K562 (cell line): ENCODE measurements at regions not wholly inside any gene's neighbourhood (a gene's known extent, or its start where the extent isn't known, plus 50 kb on each side); places are given as distances from the start of the nearest gene placed in this dataset.

Source experiments
- EP300 ChIP-seq: IDR thresholded peaks from 2 replicates; pipeline ENCODE4 v1.6.1; 2012; ENCODE audit warnings: low read length, improper control_type of control experiment
- HNRNPL ChIP-seq: fragments of 200-400 bp; formaldehyde crosslinking; IDR thresholded peaks from 2 replicates; pipeline ENCODE4 v1.6.1; 2017; ENCODE audit warnings: low read depth, mild to moderate bottlenecking, low read length
- JUN ChIP-seq, 2 experiments: sonication (generic) in 1 of 2; formaldehyde crosslinking in 1 of 2; IDR thresholded peaks; 2 replicates each; pipeline versions ENCODE4 v1.6.1 to v1.8.0; 2012 to 2022; ENCODE audit warnings: borderline replicate concordance in 2 of 2, mild to moderate bottlenecking in 2 of 2, improper control_type of control experiment in 1 of 2, low read depth in 1 of 2, low read length in 1 of 2, missing genetic modification reagents in 1 of 2
- MAFK ChIP-seq: IDR thresholded peaks from 2 replicates; pipeline ENCODE4 v1.6.1; 2011; ENCODE audit warnings: low read length, improper control_type of control experiment
- NFIC ChIP-seq: fragments of 450-650 bp; IDR thresholded peaks from 2 replicates; pipeline ENCODE4 v1.6.1; 2017; ENCODE audit warnings: mild to moderate bottlenecking, inconsistent platforms
- STAG1 ChIP-seq: sonication (generic); formaldehyde crosslinking; IDR thresholded peaks from 2 replicates; pipeline ENCODE4 v1.5.0; 2020; ENCODE audit warnings: missing genetic modification reagents, borderline replicate concordance
- ZFP1 ChIP-seq: fragments of 450-650 bp; formaldehyde crosslinking; IDR thresholded peaks from 2 replicates; pipeline ENCODE4 v1.4.0; 2020; ENCODE audit warnings: mild to moderate bottlenecking, mixed read lengths
- TF ChIP-seq, protein P1 (sequence below): fragments of 150-350 bp; IDR thresholded peaks from 2 replicates; pipeline ENCODE4 v1.6.1; 2014; ENCODE audit warnings: low read depth, mild to moderate bottlenecking, low read length, borderline replicate concordance
- TF ChIP-seq, protein P2 (sequence below), 2 experiments: fragments of 450-650 bp; IDR thresholded peaks; 2 replicates each; pipeline ENCODE4 v1.6.1; 2016
- TF ChIP-seq, protein P3 (sequence below): sonication (generic); formaldehyde crosslinking; IDR thresholded peaks from 2 replicates; pipeline ENCODE4 v1.8.0; 2022; ENCODE audit warnings: missing genetic modification reagents, mild to moderate bottlenecking, borderline replicate concordance
- TF ChIP-seq, protein P4 (sequence below), 2 experiments: fragments of 450-650 bp in 1 of 2; sonication (generic) in 1 of 2; formaldehyde crosslinking in 1 of 2; IDR thresholded peaks in 1 of 2; conservative IDR thresholded peaks in 1 of 2; 2 replicates each; pipeline versions ENCODE4 v1.6.1 to v1.8.1; 2016 to 2023; ENCODE audit warnings: mild to moderate bottlenecking in 2 of 2, moderate library complexity in 2 of 2, inconsistent platforms in 1 of 2, missing genetic modification reagents in 1 of 2

DNA sequence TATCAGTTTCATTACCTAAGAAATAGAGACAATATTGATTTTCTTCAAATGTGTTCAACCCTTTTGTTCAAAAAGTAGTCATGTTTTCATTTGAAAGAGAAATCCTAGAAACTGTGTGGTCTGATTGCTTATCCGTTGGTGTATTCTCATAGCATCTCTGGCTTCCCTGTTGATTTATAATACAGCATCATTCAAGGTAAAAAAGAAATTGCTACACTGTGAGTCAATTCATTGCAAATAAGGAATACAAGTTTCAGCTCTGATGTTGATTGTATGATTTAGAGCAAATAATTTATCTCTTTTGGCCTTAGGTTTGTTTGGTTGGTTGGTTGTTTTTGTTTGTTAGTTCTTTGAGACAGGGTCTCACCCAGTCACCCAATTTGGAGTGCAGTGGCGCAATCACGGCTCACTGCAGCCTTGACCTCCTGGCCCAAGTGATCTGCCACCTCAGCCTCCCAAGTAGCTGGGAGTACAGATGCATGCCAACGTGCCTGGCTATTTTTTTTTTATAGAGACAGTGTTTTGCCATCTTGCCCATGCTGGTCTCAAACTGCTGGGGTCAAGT lies 185.5 kb upstream of the TNFAIP3 start:
- TF ChIP-seq JUN (IDR thresholded peaks at IDR 0.05; ENCODE audit: borderline replicate concordance, low read depth, low read length), result no peak
- no peak for TF ChIP-seq JUN (CRISPR knock-in tag; IDR thresholded peaks at IDR 0.05; ENCODE audit: borderline replicate concordance)
- TF ChIP-seq HNRNPL, result no peak
- TF ChIP-seq MAFK, result no peak
- TF ChIP-seq, protein P1, sequence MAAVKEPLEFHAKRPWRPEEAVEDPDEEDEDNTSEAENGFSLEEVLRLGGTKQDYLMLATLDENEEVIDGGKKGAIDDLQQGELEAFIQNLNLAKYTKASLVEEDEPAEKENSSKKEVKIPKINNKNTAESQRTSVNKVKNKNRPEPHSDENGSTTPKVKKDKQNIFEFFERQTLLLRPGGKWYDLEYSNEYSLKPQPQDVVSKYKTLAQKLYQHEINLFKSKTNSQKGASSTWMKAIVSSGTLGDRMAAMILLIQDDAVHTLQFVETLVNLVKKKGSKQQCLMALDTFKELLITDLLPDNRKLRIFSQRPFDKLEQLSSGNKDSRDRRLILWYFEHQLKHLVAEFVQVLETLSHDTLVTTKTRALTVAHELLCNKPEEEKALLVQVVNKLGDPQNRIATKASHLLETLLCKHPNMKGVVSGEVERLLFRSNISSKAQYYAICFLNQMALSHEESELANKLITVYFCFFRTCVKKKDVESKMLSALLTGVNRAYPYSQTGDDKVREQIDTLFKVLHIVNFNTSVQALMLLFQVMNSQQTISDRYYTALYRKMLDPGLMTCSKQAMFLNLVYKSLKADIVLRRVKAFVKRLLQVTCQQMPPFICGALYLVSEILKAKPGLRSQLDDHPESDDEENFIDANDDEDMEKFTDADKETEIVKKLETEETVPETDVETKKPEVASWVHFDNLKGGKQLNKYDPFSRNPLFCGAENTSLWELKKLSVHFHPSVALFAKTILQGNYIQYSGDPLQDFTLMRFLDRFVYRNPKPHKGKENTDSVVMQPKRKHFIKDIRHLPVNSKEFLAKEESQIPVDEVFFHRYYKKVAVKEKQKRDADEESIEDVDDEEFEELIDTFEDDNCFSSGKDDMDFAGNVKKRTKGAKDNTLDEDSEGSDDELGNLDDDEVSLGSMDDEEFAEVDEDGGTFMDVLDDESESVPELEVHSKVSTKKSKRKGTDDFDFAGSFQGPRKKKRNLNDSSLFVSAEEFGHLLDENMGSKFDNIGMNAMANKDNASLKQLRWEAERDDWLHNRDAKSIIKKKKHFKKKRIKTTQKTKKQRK, result no peak
- TF ChIP-seq, protein P2, sequence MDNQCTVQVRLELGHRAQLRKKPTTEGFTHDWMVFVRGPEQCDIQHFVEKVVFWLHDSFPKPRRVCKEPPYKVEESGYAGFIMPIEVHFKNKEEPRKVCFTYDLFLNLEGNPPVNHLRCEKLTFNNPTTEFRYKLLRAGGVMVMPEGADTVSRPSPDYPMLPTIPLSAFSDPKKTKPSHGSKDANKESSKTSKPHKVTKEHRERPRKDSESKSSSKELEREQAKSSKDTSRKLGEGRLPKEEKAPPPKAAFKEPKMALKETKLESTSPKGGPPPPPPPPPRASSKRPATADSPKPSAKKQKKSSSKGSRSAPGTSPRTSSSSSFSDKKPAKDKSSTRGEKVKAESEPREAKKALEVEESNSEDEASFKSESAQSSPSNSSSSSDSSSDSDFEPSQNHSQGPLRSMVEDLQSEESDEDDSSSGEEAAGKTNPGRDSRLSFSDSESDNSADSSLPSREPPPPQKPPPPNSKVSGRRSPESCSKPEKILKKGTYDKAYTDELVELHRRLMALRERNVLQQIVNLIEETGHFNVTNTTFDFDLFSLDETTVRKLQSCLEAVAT (IDR thresholded peaks at IDR 0.05), result no peak
- TF ChIP-seq, protein P3, sequence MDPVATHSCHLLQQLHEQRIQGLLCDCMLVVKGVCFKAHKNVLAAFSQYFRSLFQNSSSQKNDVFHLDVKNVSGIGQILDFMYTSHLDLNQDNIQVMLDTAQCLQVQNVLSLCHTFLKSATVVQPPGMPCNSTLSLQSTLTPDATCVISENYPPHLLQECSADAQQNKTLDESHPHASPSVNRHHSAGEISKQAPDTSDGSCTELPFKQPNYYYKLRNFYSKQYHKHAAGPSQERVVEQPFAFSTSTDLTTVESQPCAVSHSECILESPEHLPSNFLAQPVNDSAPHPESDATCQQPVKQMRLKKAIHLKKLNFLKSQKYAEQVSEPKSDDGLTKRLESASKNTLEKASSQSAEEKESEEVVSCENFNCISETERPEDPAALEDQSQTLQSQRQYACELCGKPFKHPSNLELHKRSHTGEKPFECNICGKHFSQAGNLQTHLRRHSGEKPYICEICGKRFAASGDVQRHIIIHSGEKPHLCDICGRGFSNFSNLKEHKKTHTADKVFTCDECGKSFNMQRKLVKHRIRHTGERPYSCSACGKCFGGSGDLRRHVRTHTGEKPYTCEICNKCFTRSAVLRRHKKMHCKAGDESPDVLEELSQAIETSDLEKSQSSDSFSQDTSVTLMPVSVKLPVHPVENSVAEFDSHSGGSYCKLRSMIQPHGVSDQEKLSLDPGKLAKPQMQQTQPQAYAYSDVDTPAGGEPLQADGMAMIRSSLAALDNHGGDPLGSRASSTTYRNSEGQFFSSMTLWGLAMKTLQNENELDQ (CRISPR knock-in tag), result no peak
- no peak for TF ChIP-seq ZFP1 (CRISPR knock-in tag)
- no peak for TF ChIP-seq STAG1 (CRISPR knock-in tag)
- TF ChIP-seq NFIC, result no peak
- TF ChIP-seq, protein P4, sequence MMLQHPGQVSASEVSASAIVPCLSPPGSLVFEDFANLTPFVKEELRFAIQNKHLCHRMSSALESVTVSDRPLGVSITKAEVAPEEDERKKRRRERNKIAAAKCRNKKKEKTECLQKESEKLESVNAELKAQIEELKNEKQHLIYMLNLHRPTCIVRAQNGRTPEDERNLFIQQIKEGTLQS (IDR thresholded peaks at IDR 0.05), result no peak
- TF ChIP-seq, protein P4 (CRISPR knock-in tag; conservative IDR thresholded peaks at IDR 0.05), result no peak
- no peak for TF ChIP-seq EP300
